ENCODE measurements at regions not wholly inside any gene's neighbourhood (a gene's known extent, or its start where the extent isn't known, plus 50 kb on each side); places are given as distances from the start of the nearest gene placed in this dataset.
"Not testable (repeated sequence)": the region's sequence is repeated elsewhere in the genome, so short reads cannot be mapped to it uniquely, and the experiment has no call there.

GRCh38 chrX:138996268-138996667, 284.8 kb upstream of the FGF13 start:
- intact Hi-C loops (cut with micrococcal nuclease), result no loop called here
- H3K4me2 ChIP-seq (ENCODE audit: low read length), result no peak overlapping the region
- BruUV-seq (replicated peaks), result no TSS peak
- H3K27me3 ChIP-seq (ENCODE audit: low read length), result no peaks in the 10 kb centered on the region
- H3F3A ChIP-seq (ENCODE audit: low read length, unreplicated experiment), result no peaks in the 10 kb centered on the region
- no peaks in the 10 kb centered on the region for H3K36me3 ChIP-seq (ENCODE audit: low read depth, low read length)
- H4K20me1 ChIP-seq (ENCODE audit: low read length), result no peaks in the 10 kb centered on the region
- no peaks in the 10 kb centered on the region for H3K9me2 ChIP-seq (replicated peaks; ENCODE audit: low read length)
- H3K79me2 ChIP-seq (ENCODE audit: low read length), result no peaks in the 10 kb centered on the region
- CTCF ChIA-PET, result no interaction called here
- POLR2A ChIA-PET (ENCODE audit: unreplicated experiment), result no interaction called here
- H3K4me1 ChIP-seq (ENCODE audit: insufficient read depth, low read length), result no peaks in the 10 kb centered on the region
- ATAC-seq (no peak), DNase-seq (no peak)
- no peak overlapping the region for H3K4me3 ChIP-seq (ENCODE audit: low read length)
- no peak overlapping the region for H2AFZ ChIP-seq (ENCODE audit: low read length)
- no peak overlapping the region for H3K9ac ChIP-seq (ENCODE audit: low read length)
- H3K27ac ChIP-seq (ENCODE audit: low read length), result no peak overlapping the region
- H3K9me3 ChIP-seq (ENCODE audit: low read length), result no peaks in the 10 kb centered on the region
- TF ChIP-seq EZH2 (IDR thresholded peaks at IDR 0.05; ENCODE audit: low read length, unreplicated experiment), result no peak
- TF ChIP-seq CTCF (conservative IDR thresholded peaks at IDR 0.05; ENCODE audit: low read depth, low read length), result no peak
- no peak for TF ChIP-seq EZH2phosphoT487 (IDR thresholded peaks at IDR 0.05; ENCODE audit: borderline replicate concordance, low read length)

GRCh38 chrX:138995458-138995857, 283.9 kb upstream of the FGF13 start:
- Histone ChIP-seq H3K27ac (ENCODE audit: low read length) (no peak overlapping the region), H3K79me2 (ENCODE audit: low read length) (no peaks in the 10 kb centered on the region), H3F3A (ENCODE audit: low read length, unreplicated experiment) (no peaks in the 10 kb centered on the region), H3K27me3 (ENCODE audit: low read length) (no peaks in the 10 kb centered on the region), H3K9me3 (ENCODE audit: low read length) (no peaks in the 10 kb centered on the region), H3K4me3 (ENCODE audit: low read length) (no peak overlapping the region), H4K20me1 (ENCODE audit: low read length) (no peaks in the 10 kb centered on the region), H3K4me2 (ENCODE audit: low read length) (no peak overlapping the region), H3K9me2 (replicated peaks; ENCODE audit: low read length) (no peaks in the 10 kb centered on the region), H3K4me1 (ENCODE audit: insufficient read depth, low read length) (no peaks in the 10 kb centered on the region), H3K36me3 (ENCODE audit: low read depth, low read length) (no peaks in the 10 kb centered on the region), H2AFZ (ENCODE audit: low read length) (no peak overlapping the region), H3K9ac (ENCODE audit: low read length) (no peak overlapping the region)
- ChIA-PET CTCF (no interaction called here), POLR2A (ENCODE audit: unreplicated experiment) (no interaction called here)
- ATAC-seq (no peak), DNase-seq (no peak)
- intact Hi-C loops (cut with micrococcal nuclease), result no loop called here
- BruUV-seq (replicated peaks), result no TSS peak
- TF ChIP-seq EZH2 (IDR thresholded peaks at IDR 0.05; ENCODE audit: low read length, unreplicated experiment) (no peak), CTCF (conservative IDR thresholded peaks at IDR 0.05; ENCODE audit: low read depth, low read length) (no peak), EZH2phosphoT487 (IDR thresholded peaks at IDR 0.05; ENCODE audit: borderline replicate concordance, low read length) (no peak)

- intact Hi-C loops (cut with micrococcal nuclease); H3K36me3 ChIP-seq (ENCODE audit: low read depth, low read length); CTCF ChIA-PET; ATAC-seq; BruUV-seq (replicated peaks); H3K4me3 ChIP-seq (ENCODE audit: low read length); H3K27me3 ChIP-seq (ENCODE audit: low read length); H2AFZ ChIP-seq (ENCODE audit: low read length); H3K4me2 ChIP-seq (ENCODE audit: low read length); H3K79me2 ChIP-seq (ENCODE audit: low read length); H3K27ac ChIP-seq (ENCODE audit: low read length); H3K9me3 ChIP-seq (ENCODE audit: low read length); H4K20me1 ChIP-seq (ENCODE audit: low read length); H3F3A ChIP-seq (ENCODE audit: low read length, unreplicated experiment); H3K9ac ChIP-seq (ENCODE audit: low read length); POLR2A ChIA-PET (ENCODE audit: unreplicated experiment); H3K9me2 ChIP-seq (replicated peaks; ENCODE audit: low read length); DNase-seq: not testable (repeated sequence)
- peaks cover 17% of the 10 kb centered on the region for H3K4me1 ChIP-seq (ENCODE audit: insufficient read depth, low read length)
Observed at GRCh38 chrX:138990425-138990824, 278.9 kb upstream of the FGF13 start.
